Upper lobe of left lung (tissue), 4 donors: ENCODE measurements at regions not wholly inside any gene's neighbourhood (a gene's known extent, or its start where the extent isn't known, plus 50 kb on each side); places are given as distances from the start of the nearest gene placed in this dataset.

Source experiments
- CTCF ChIP-seq, 6 experiments: fragments of 450-650 bp in 4 of 6; fragments of 200-600 bp in 2 of 6; sonication (generic) in 2 of 6; IDR thresholded peaks; one replicate each; pipeline ENCODE4 v1.5.1; 2016 to 2019; ENCODE audit warnings: antibody characterized with exemption in 6 of 6
- EP300 ChIP-seq, 4 donors: sonication (generic); formaldehyde crosslinking; IDR thresholded peaks; one replicate each; pipeline ENCODE4 v1.5.1; 2017; ENCODE audit warnings: antibody characterized with exemption in 4 of 4, control low read depth in 2 of 4
- POLR2A ChIP-seq, 4 donors: fragments of 450-650 bp; IDR thresholded peaks; one replicate each; pipeline ENCODE4 v1.5.1; 2016 to 2017; ENCODE audit warnings: antibody characterized with exemption in 4 of 4, mild to moderate bottlenecking in 2 of 4

DNA sequence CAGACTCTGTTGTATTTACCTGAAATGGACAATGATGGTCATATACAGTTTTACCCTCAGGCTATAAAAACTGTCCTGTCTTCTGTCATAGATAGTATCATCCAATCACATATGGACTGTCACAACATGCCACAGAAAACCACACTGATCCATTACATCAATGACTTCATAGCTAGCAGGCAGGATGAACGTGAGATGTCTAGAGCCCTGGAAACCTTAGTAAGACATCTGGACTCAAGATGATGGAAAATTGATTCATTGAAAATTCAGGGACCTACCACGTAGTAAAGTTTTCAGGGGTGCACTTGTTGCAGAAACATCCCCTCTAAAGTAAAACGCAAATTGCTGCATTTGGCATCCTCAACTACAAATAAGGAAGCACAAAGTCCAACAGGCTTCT lies 284.4 kb upstream of the RGMB start:
- TF ChIP-seq POLR2A (IDR thresholded peaks at IDR 0.05): no peak
- no peak for TF ChIP-seq CTCF (IDR thresholded peaks at IDR 0.05)
- no peak for TF ChIP-seq EP300 (IDR thresholded peaks at IDR 0.05)
